HEK293 (cell line): ENCODE measurements at regions not wholly inside any gene's neighbourhood (a gene's known extent, or its start where the extent isn't known, plus 50 kb on each side); places are given as distances from the start of the nearest gene placed in this dataset.

Experiments used
- CTCF ChIA-PET: fragments of 350-600 bp; formaldehyde crosslinking; extraction: SDS; loops from one replicate; lab custom pipeline; 2021; ENCODE audit warnings: antibody characterized with exemption; lab: Yijun Ruan, JAX
- POLR2A ChIA-PET: fragments of 300-600 bp; formaldehyde crosslinking; extraction: SDS; loops from one replicate; lab custom pipeline; 2020; ENCODE audit warnings: antibody characterized with exemption, inconsistent platforms; lab: Yijun Ruan, JAX
- H3K27ac ChIP-seq: fragments of 200-500 bp; sonication (Bioruptor generic); 2 replicates; pipeline ENCODE4 v1.5.1; 2014; ENCODE audit warnings: low read depth, low read length, control low read depth, inconsistent platforms; ENCODE audit errors: extremely low read depth
- H3K36me3 ChIP-seq, 2 experiments: fragments of 200-500 bp in 1 of 2; sonication (Bioruptor generic) in 1 of 2; 1 replicate in 1 of 2; 2 replicates in 1 of 2; pipeline ENCODE4 v1.5.1; 2014 to 2017; ENCODE audit warnings: inconsistent platforms in 2 of 2, low read length in 2 of 2; ENCODE audit not compliant: control insufficient read depth in 2 of 2, insufficient read depth in 1 of 2
- H3K4me1 ChIP-seq: fragments of 200-500 bp; sonication (Bioruptor generic); 2 replicates; pipeline ENCODE4 v1.5.1; 2014; ENCODE audit warnings: mild to moderate bottlenecking, low read length, inconsistent platforms; ENCODE audit not compliant: control insufficient read depth, insufficient read depth
- H3K4me3 ChIP-seq: 2 replicates; pipeline ENCODE4 v1.5.1; 2011; ENCODE audit warnings: low read depth, mild to moderate bottlenecking, control low read depth, low read length, moderate library complexity
- H3K9me3 ChIP-seq: fragments of 200-500 bp; sonication (Bioruptor generic); 2 replicates; pipeline ENCODE4 v1.5.1; 2014; ENCODE audit warnings: low read depth, low read length, inconsistent platforms; ENCODE audit not compliant: control insufficient read depth, insufficient read depth
- AEBP2 ChIP-seq: fragments of 450-650 bp; formaldehyde crosslinking; IDR thresholded peaks from 2 replicates; pipeline ENCODE4 v1.5.1; 2016; ENCODE audit warnings: missing biosample characterization, missing genetic modification characterization, borderline replicate concordance
- BCL11B ChIP-seq: fragments of 450-650 bp; formaldehyde crosslinking; IDR thresholded peaks from 2 replicates; pipeline ENCODE4 v1.5.1; 2016; ENCODE audit warnings: low read depth, missing biosample characterization, missing genetic modification characterization
- KLF17 ChIP-seq: fragments of 450-650 bp; formaldehyde crosslinking; IDR thresholded peaks from 2 replicates; pipeline ENCODE4 v1.5.1; 2016; ENCODE audit warnings: missing biosample characterization, missing genetic modification characterization
- PRDM10 ChIP-seq: fragments of 450-650 bp; formaldehyde crosslinking; IDR thresholded peaks from 2 replicates; pipeline ENCODE4 v1.5.1; 2016; ENCODE audit warnings: missing biosample characterization, missing genetic modification characterization
- WT1 ChIP-seq: fragments of 450-650 bp; formaldehyde crosslinking; IDR thresholded peaks from 2 replicates; pipeline ENCODE4 v1.5.1; 2016; ENCODE audit warnings: missing biosample characterization, missing genetic modification characterization
- ZBTB11 ChIP-seq: fragments of 450-650 bp; formaldehyde crosslinking; conservative IDR thresholded peaks from 2 replicates; pipeline ENCODE4 v1.5.1; 2016; ENCODE audit warnings: low read depth, missing biosample characterization, missing genetic modification characterization
- ZBTB20 ChIP-seq: fragments of 450-650 bp; formaldehyde crosslinking; IDR thresholded peaks from 2 replicates; pipeline ENCODE4 v1.5.1; 2016; ENCODE audit warnings: missing biosample characterization, missing genetic modification characterization
- ZBTB49 ChIP-seq: fragments of 450-650 bp; formaldehyde crosslinking; IDR thresholded peaks from 2 replicates; pipeline ENCODE4 v1.5.1; 2016; ENCODE audit warnings: missing biosample characterization, missing genetic modification characterization, low read depth
- ZNF133 ChIP-seq: fragments of 450-650 bp; formaldehyde crosslinking; IDR thresholded peaks from 2 replicates; pipeline ENCODE4 v1.5.1; 2016; ENCODE audit warnings: missing biosample characterization, missing genetic modification characterization
- ZNF18 ChIP-seq: fragments of 450-650 bp; formaldehyde crosslinking; IDR thresholded peaks from 2 replicates; pipeline ENCODE4 v1.5.1; 2016; ENCODE audit warnings: missing biosample characterization, missing genetic modification characterization
- ZNF211 ChIP-seq: fragments of 450-650 bp; formaldehyde crosslinking; IDR thresholded peaks from 2 replicates; pipeline ENCODE4 v1.5.1; 2016; ENCODE audit warnings: low read depth, missing biosample characterization, missing genetic modification characterization
- ZNF292 ChIP-seq: fragments of 450-650 bp; formaldehyde crosslinking; IDR thresholded peaks from 2 replicates; pipeline ENCODE4 v1.5.1; 2016; ENCODE audit warnings: low read depth, missing biosample characterization, missing genetic modification characterization, borderline replicate concordance
- ZNF354C ChIP-seq: fragments of 450-650 bp; formaldehyde crosslinking; IDR thresholded peaks from 2 replicates; pipeline ENCODE4 v1.5.1; 2016; ENCODE audit warnings: missing biosample characterization, missing genetic modification characterization, low read depth, borderline replicate concordance
- ZNF391 ChIP-seq: fragments of 450-650 bp; formaldehyde crosslinking; IDR thresholded peaks from 2 replicates; pipeline ENCODE4 v1.5.1; 2016; ENCODE audit warnings: low read depth, missing biosample characterization, missing genetic modification characterization, borderline replicate concordance
- ZNF521 ChIP-seq: fragments of 450-650 bp; formaldehyde crosslinking; IDR thresholded peaks from 2 replicates; pipeline ENCODE4 v1.5.1; 2017; ENCODE audit warnings: missing biosample characterization, mild to moderate bottlenecking, missing genetic modification characterization
- ZNF561 ChIP-seq: fragments of 450-650 bp; IDR thresholded peaks from 2 replicates; pipeline ENCODE4 v1.5.1; 2018; ENCODE audit warnings: missing biosample characterization, missing genetic modification characterization, borderline replicate concordance
- ZNF610 ChIP-seq: fragments of 450-650 bp; formaldehyde crosslinking; IDR thresholded peaks from 2 replicates; pipeline ENCODE4 v1.5.1; 2016; ENCODE audit warnings: missing biosample characterization, missing genetic modification characterization, borderline replicate concordance
- ZNF658 ChIP-seq: fragments of 450-650 bp; formaldehyde crosslinking; IDR thresholded peaks from 2 replicates; pipeline ENCODE4; 2016; ENCODE audit warnings: missing biosample characterization, missing genetic modification characterization

- H3K4me1 ChIP-seq: no peaks in the 10 kb centered on the region
- no peak for TF ChIP-seq ZBTB20
- no peak for TF ChIP-seq ZBTB49 (tag by site-specific recombination)
- TF ChIP-seq WT1 (tag by site-specific recombination): no peak
- TF ChIP-seq ZNF561 (tag by site-specific recombination): no peak
- no peak for TF ChIP-seq ZBTB11 (tag by site-specific recombination)
- no peak for TF ChIP-seq BCL11B (tag by site-specific recombination)
- TF ChIP-seq ZNF610 (tag by site-specific recombination): no peak
- no peak for TF ChIP-seq KLF17
- no peak for TF ChIP-seq ZNF391 (tag by site-specific recombination)
- no peak for TF ChIP-seq ZNF354C (tag by site-specific recombination)
- TF ChIP-seq AEBP2 (tag by site-specific recombination): no peak
- no peak for TF ChIP-seq ZNF133
- no peak for TF ChIP-seq PRDM10
- TF ChIP-seq ZNF521: no peak
- TF ChIP-seq ZNF658 (tag by site-specific recombination): no peak
- no peak for TF ChIP-seq ZNF18 (tag by site-specific recombination)
- TF ChIP-seq ZNF211 (tag by site-specific recombination): no peak
- no peak for TF ChIP-seq ZNF292 (tag by site-specific recombination)
- H3K27ac ChIP-seq: no peak overlapping the region
- H3K9me3 ChIP-seq: no peaks in the 10 kb centered on the region
- H3K36me3 ChIP-seq: no peaks in the 10 kb centered on the region
- no peak overlapping the region for H3K4me3 ChIP-seq
- ChIA-PET POLR2A (no interaction called here), CTCF (no interaction called here)
Measured at GRCh38 chr1:192263436-192263835, 53.4 kb upstream of the RGS21 start.
